ENCODE measurements at regions not wholly inside any gene's neighbourhood (a gene's known extent, or its start where the extent isn't known, plus 50 kb on each side); places are given as distances from the start of the nearest gene placed in this dataset.

- TF ChIP-seq CHD7 (IDR thresholded peaks at IDR 0.05; ENCODE audit: insufficient replicate concordance, low read length) (no peak), TAF7 (optimal IDR thresholded peaks at IDR 0.05; ENCODE audit: borderline replicate concordance, low read depth, low read length) (no peak), NANOG (IDR thresholded peaks at IDR 0.05; ENCODE audit: insufficient read depth, low read depth, low read length, poor library complexity, severe bottlenecking) (no peak), CHD1 (IDR thresholded peaks at IDR 0.05; ENCODE audit: low read depth, low read length) (no peak), ZNF274 (IDR thresholded peaks at IDR 0.05; ENCODE audit: borderline replicate concordance, extremely low read depth, low read length) (no peak), GTF2F1 (IDR thresholded peaks at IDR 0.05; ENCODE audit: borderline replicate concordance, low read depth, low read length) (no peak), USF2 (IDR thresholded peaks at IDR 0.05; ENCODE audit: low read length) (no peak), CHD2 (IDR thresholded peaks at IDR 0.05; ENCODE audit: low read length) (no peak)
- TF ChIP-seq, protein P1, sequence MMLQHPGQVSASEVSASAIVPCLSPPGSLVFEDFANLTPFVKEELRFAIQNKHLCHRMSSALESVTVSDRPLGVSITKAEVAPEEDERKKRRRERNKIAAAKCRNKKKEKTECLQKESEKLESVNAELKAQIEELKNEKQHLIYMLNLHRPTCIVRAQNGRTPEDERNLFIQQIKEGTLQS (IDR thresholded peaks at IDR 0.05; ENCODE audit: insufficient read depth, low read depth, low read length): 0 out of 2 replicates have a peak, but pooled peaks have one; percentile 27
Observed at GRCh38 chr5:6820851-6821479, 107.7 kb downstream of the TENT4A start (continued).

Data from H1 (cell line).